Bronchial epithelial cell (primary cell): ENCODE measurements at regions not wholly inside any gene's neighbourhood (a gene's known extent, or its start where the extent isn't known, plus 50 kb on each side); places are given as distances from the start of the nearest gene placed in this dataset.
"Not testable (repeated sequence)": the region's sequence is repeated elsewhere in the genome, so short reads cannot be mapped to it uniquely, and the experiment has no call there.

Experiments
- DNase-seq: peaks from one replicate; pipeline ENCODE4 v3.0.0-alpha.2; 2010; ENCODE audit warnings: low read depth
- FAIRE-seq: peaks from 2 replicates; lab custom pipeline; 2011; peaks lifted over from hg19 to GRCh38; lab: Jason Lieb, UNC
- H3K27me3 ChIP-seq: 2 replicates; pipeline ENCODE4 v1.5.1; 2011; ENCODE audit warnings: low read length; ENCODE audit not compliant: control insufficient read depth, insufficient read depth
- H3K36me3 ChIP-seq: 2 replicates; pipeline ENCODE4 v1.5.1; 2011; ENCODE audit warnings: low read length; ENCODE audit not compliant: control insufficient read depth, insufficient read depth
- H3K4me3 ChIP-seq: 2 replicates; pipeline ENCODE4 v1.5.1; 2011; ENCODE audit warnings: mild to moderate bottlenecking, low read depth, low read length, control low read depth
- CTCF ChIP-seq: IDR thresholded peaks from 2 replicates; pipeline ENCODE4 v1.5.1; 2011; ENCODE audit warnings: mild to moderate bottlenecking, moderate library complexity, low read length, control low read depth, inconsistent platforms; ENCODE audit not compliant: insufficient read depth, severe bottlenecking

DNA sequence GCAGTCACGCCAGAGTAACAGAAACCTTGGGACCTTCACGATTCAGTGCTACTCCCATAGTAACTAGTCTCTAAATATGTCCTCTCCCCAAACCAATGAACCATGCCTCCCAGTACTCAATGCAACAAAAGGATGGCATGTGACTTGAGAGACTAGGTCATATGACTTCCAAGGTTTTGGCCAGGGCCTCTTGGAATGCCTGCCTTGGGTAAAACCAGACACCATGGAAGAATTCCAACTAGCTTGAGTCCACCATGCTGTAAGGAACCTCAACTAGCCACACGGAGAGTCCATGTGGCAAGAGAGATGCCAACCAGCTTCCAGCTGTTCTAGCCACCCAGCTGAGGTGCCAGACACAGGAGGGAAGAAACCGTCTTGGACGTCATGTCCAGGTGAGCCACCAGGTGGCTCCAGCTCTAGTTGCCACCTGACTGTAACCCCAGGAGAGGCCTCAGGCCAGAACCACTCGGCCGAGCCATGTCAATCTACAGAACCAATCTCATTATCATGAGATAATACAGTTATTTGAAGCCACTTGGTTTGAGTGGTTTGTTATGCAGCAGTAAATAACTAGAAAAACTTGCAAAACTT is 115.0 kb downstream of the SYF2 start:
- Histone ChIP-seq H3K36me3 (no peaks in the 10 kb centered on the region), H3K4me3 (no peak overlapping the region), H3K27me3 (no peaks in the 10 kb centered on the region)
- FAIRE-seq, result no peak
- peak; percentile 59 for TF ChIP-seq CTCF
- peak; percentile 26 for DNase-seq

- no peak overlapping the region for H3K4me3 ChIP-seq
- DNase-seq (no peak), FAIRE-seq (no peak)
- no peaks in the 10 kb centered on the region for H3K36me3 ChIP-seq
- no peaks in the 10 kb centered on the region for H3K27me3 ChIP-seq
- TF ChIP-seq CTCF, result no peak
These were observed 115.5 kb downstream of the SYF2 start for GRCh38 chr1:25116832-25117231.

GRCh38 chr1:25116117-25116516 is 116.2 kb downstream of the SYF2 start:
- not testable (repeated sequence) for FAIRE-seq, DNase-seq, H3K27me3 ChIP-seq, H3K4me3 ChIP-seq, H3K36me3 ChIP-seq

- DNase-seq, result no peak
- no peak overlapping the region for H3K4me3 ChIP-seq
- TF ChIP-seq CTCF, result no peak
- no peaks in the 10 kb centered on the region for H3K36me3 ChIP-seq
- no peak for FAIRE-seq
- H3K27me3 ChIP-seq, result no peaks in the 10 kb centered on the region
These were observed 118.6 kb downstream of the SYF2 start for GRCh38 chr1:25113731-25114130.

DNA sequence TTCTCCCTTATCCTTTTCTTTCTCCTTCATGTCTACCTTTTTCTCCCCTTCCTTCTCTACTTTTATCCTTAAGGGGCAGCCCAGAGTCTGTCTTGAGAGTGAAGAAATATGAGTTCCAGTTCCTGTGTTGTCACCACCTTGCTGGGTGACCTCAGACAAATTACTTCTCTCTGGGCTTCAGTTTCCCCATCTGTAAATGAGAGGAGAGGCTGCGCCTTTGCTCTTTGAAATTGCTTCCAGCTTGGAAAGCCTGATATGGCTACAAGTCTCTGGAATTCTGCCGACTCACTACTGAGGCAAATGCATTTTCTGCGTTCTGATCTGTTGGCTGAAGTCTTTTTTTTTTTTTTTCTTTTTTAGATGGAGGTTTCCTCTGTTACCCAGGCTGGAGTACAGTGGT is 119.2 kb downstream of the SYF2 start:
- no peak for FAIRE-seq
- Histone ChIP-seq H3K36me3 (no peaks in the 10 kb centered on the region), H3K4me3 (no peak overlapping the region), H3K27me3 (peaks cover under 1% of the 10 kb centered on the region)
- TF ChIP-seq CTCF, result no peak
- no peak for DNase-seq

- Histone ChIP-seq H3K36me3 (no peaks in the 10 kb centered on the region), H3K4me3 (no peak overlapping the region), H3K27me3 (peaks cover 3% of the 10 kb centered on the region)
- FAIRE-seq (no peak), DNase-seq (no peak)
- no peak for TF ChIP-seq CTCF
These were observed 119.9 kb downstream of the SYF2 start for GRCh38 chr1:25112400-25112799.
